Neural progenitor cell (in vitro differentiated cells): ENCODE measurements at regions not wholly inside any gene's neighbourhood (a gene's known extent, or its start where the extent isn't known, plus 50 kb on each side); places are given as distances from the start of the nearest gene placed in this dataset.

Source experiments
- DNase-seq: peaks from one replicate; pipeline ENCODE4 v3.0.0-alpha.2; 2016; ENCODE audit warnings: low spot score
- H2AFZ ChIP-seq: fragments of 200-600 bp; sonication (generic); replicated peaks from 2 replicates; pipeline ENCODE4 v1.6.1; 2016; ENCODE audit warnings: antibody characterized with exemption
- H3F3A ChIP-seq: fragments of 200-600 bp; sonication (generic); 2 replicates; pipeline ENCODE4 v1.6.1; 2016; ENCODE audit warnings: antibody characterized with exemption, low read depth
- H3K27ac ChIP-seq: fragments of 200-600 bp; sonication (generic); 2 replicates; pipeline ENCODE4 v1.5.1; 2016; ENCODE audit warnings: mild to moderate bottlenecking
- H3K27me3 ChIP-seq: fragments of 200-600 bp; sonication (generic); 2 replicates; pipeline ENCODE4 v1.6.1; 2016; ENCODE audit warnings: mild to moderate bottlenecking, moderate library complexity
- H3K36me3 ChIP-seq: fragments of 200-600 bp; sonication (generic); 2 replicates; pipeline ENCODE4 v1.5.1; 2016
- H3K4me1 ChIP-seq: fragments of 200-600 bp; sonication (generic); 2 replicates; pipeline ENCODE4 v1.6.1; 2016; ENCODE audit warnings: mixed run types
- H3K4me2 ChIP-seq: fragments of 200-600 bp; sonication (generic); 2 replicates; pipeline ENCODE4 v1.6.1; 2016
- H3K4me3 ChIP-seq: fragments of 200-600 bp; sonication (generic); 2 replicates; pipeline ENCODE4 v1.5.1; 2016
- H3K79me2 ChIP-seq: fragments of 200-600 bp; sonication (generic); 2 replicates; pipeline ENCODE4 v1.6.1; 2016; ENCODE audit warnings: low read depth
- H3K9ac ChIP-seq: fragments of 200-600 bp; sonication (generic); 2 replicates; pipeline ENCODE4 v1.6.1; 2016
- H3K9me3 ChIP-seq: fragments of 200-600 bp; sonication (generic); 2 replicates; pipeline ENCODE4 v1.5.1; 2016; ENCODE audit warnings: low read depth
- H4K20me1 ChIP-seq: fragments of 200-600 bp; sonication (generic); 2 replicates; pipeline ENCODE4 v1.6.1; 2016; ENCODE audit warnings: low read depth
- H3K27ac Mint-ChIP-seq: 3 replicates; pipeline ENCODE4 v1.8.0; 2021; ENCODE audit warnings: mixed read lengths
- H3K27me3 Mint-ChIP-seq: 2 replicates; pipeline ENCODE4 v1.8.0; 2022; ENCODE audit warnings: low read depth, mild to moderate bottlenecking, inconsistent platforms, moderate library complexity, mixed read lengths; ENCODE audit not compliant: insufficient read depth
- H3K36me3 Mint-ChIP-seq: 3 replicates; pipeline ENCODE4 v1.8.0; 2021; ENCODE audit warnings: mixed read lengths
- H3K4me1 Mint-ChIP-seq: 3 replicates; pipeline ENCODE4 v1.8.0; 2021; ENCODE audit warnings: mixed read lengths
- H3K4me3 Mint-ChIP-seq: 3 replicates; pipeline ENCODE4 v1.8.0; 2021; ENCODE audit warnings: mild to moderate bottlenecking, moderate library complexity, mixed read lengths
- H3K9me3 Mint-ChIP-seq: 3 replicates; pipeline ENCODE4 v1.8.0; 2020; ENCODE audit warnings: mixed read lengths
- CTCF ChIP-seq: fragments of 200-600 bp; sonication (generic); IDR thresholded peaks from 2 replicates; pipeline ENCODE4 v1.5.1; 2017; ENCODE audit warnings: antibody characterized with exemption, mild to moderate bottlenecking
- EZH2 ChIP-seq: fragments of 200-600 bp; sonication (generic); IDR thresholded peaks from 2 replicates; pipeline ENCODE4 v1.6.1; 2017; ENCODE audit warnings: antibody characterized with exemption, mild to moderate bottlenecking, moderate library complexity
- EZH2phosphoT487 ChIP-seq: fragments of 200-600 bp; sonication (generic); IDR thresholded peaks from 2 replicates; pipeline ENCODE4 v1.6.1; 2017; ENCODE audit warnings: antibody characterized with exemption

GRCh38 chr5:91645347-91645746 lies 262.2 kb upstream of the ARRDC3 start:
- Histone ChIP-seq H3K4me3 (no peak overlapping the region), H3K4me2 (no peak overlapping the region), H3K79me2 (no peaks in the 10 kb centered on the region), H3K9ac (no peak overlapping the region), H2AFZ (no peak overlapping the region), H3K27ac (no peak overlapping the region), H3K9me3 (no peaks in the 10 kb centered on the region), H3K36me3 (no peaks in the 10 kb centered on the region), H3K27me3 (no peaks in the 10 kb centered on the region), H3F3A (no peaks in the 10 kb centered on the region), H3K4me1 (no peaks in the 10 kb centered on the region), H4K20me1 (no peaks in the 10 kb centered on the region)
- H3K4me1 Mint-ChIP-seq: peaks cover 26% of the 10 kb centered on the region
- peaks cover 8% of the 10 kb centered on the region for H3K36me3 Mint-ChIP-seq
- no peak overlapping the region for H3K4me3 Mint-ChIP-seq
- no peak for DNase-seq
- no peak overlapping the region for H3K27ac Mint-ChIP-seq
- peaks cover 7% of the 10 kb centered on the region for H3K27me3 Mint-ChIP-seq
- TF ChIP-seq CTCF (no peak), EZH2 (no peak), EZH2phosphoT487 (no peak)
- H3K9me3 Mint-ChIP-seq: peaks cover 12% of the 10 kb centered on the region

- H3K27me3 Mint-ChIP-seq: peaks cover 7% of the 10 kb centered on the region
- H3K4me1 Mint-ChIP-seq: peaks cover 38% of the 10 kb centered on the region
- H3K9ac ChIP-seq: no peak overlapping the region
- H3K4me1 ChIP-seq: no peaks in the 10 kb centered on the region
- H3K27ac ChIP-seq: no peak overlapping the region
- TF ChIP-seq EZH2 (no peak), EZH2phosphoT487 (no peak), CTCF (no peak)
- peak overlapping the region; percentile 12 for H2AFZ ChIP-seq
- H3K79me2 ChIP-seq: no peaks in the 10 kb centered on the region
- no peaks in the 10 kb centered on the region for H3K9me3 ChIP-seq
- no peak for DNase-seq
- no peaks in the 10 kb centered on the region for H3F3A ChIP-seq
- H3K4me2 ChIP-seq: no peak overlapping the region
- H4K20me1 ChIP-seq: no peaks in the 10 kb centered on the region
- no peak overlapping the region for H3K4me3 ChIP-seq
- H3K27me3 ChIP-seq: no peaks in the 10 kb centered on the region
- H3K9me3 Mint-ChIP-seq: peaks cover 6% of the 10 kb centered on the region
- no peaks in the 10 kb centered on the region for H3K36me3 ChIP-seq
- H3K36me3 Mint-ChIP-seq: peaks cover 6% of the 10 kb centered on the region
- no peak overlapping the region for H3K4me3 Mint-ChIP-seq
- peak overlapping the region; percentile 22 for H3K27ac Mint-ChIP-seq
These were observed 260.7 kb upstream of the ARRDC3 start for GRCh38 chr5:91643797-91644196.

GRCh38 chr5:91642581-91642980 lies 259.5 kb upstream of the ARRDC3 start:
- Mint-ChIP-seq H3K36me3 (peaks cover 4% of the 10 kb centered on the region), H3K9me3 (peaks cover 4% of the 10 kb centered on the region), H3K27me3 (peaks cover 4% of the 10 kb centered on the region), H3K27ac (no peak overlapping the region), H3K4me1 (peaks cover 42% of the 10 kb centered on the region), H3K4me3 (no peak overlapping the region)
- Histone ChIP-seq H3K36me3 (no peaks in the 10 kb centered on the region), H4K20me1 (no peaks in the 10 kb centered on the region), H3K27me3 (no peaks in the 10 kb centered on the region), H3K9me3 (no peaks in the 10 kb centered on the region), H3K4me3 (no peak overlapping the region), H3K79me2 (no peaks in the 10 kb centered on the region), H2AFZ (no peak overlapping the region), H3F3A (no peaks in the 10 kb centered on the region), H3K4me2 (no peak overlapping the region), H3K9ac (no peak overlapping the region), H3K27ac (no peak overlapping the region), H3K4me1 (no peaks in the 10 kb centered on the region)
- no peak for DNase-seq
- TF ChIP-seq EZH2phosphoT487 (no peak), CTCF (no peak), EZH2 (no peak)
